Esophagus squamous epithelium (tissue), 5 donors: ENCODE measurements at regions not wholly inside any gene's neighbourhood (a gene's known extent, or its start where the extent isn't known, plus 50 kb on each side); places are given as distances from the start of the nearest gene placed in this dataset.
"Not testable (repeated sequence)": the region's sequence is repeated elsewhere in the genome, so short reads cannot be mapped to it uniquely, and the experiment has no call there.

ENCODE experiments used
- DNase-seq: peaks from one replicate; lab custom pipeline; 2025; lab: John Stamatoyannopoulos, UW
- H3K27ac ChIP-seq, 4 donors: fragments of 200-600 bp; sonication (generic); one replicate each; pipeline ENCODE4 v1.5.1; 2016 to 2019; ENCODE audit warnings: mild to moderate bottlenecking in 1 of 4
- H3K27me3 ChIP-seq, 4 donors: fragments of 200-600 bp; sonication (generic); 1 replicate in 3 of 4; 2 replicates in 1 of 4; pipeline versions ENCODE4 v1.5.1 to v1.6.0; 2017 to 2021; ENCODE audit warnings: antibody characterized with exemption in 1 of 4
- H3K36me3 ChIP-seq, 3 donors: fragments of 200-600 bp; sonication (generic); one replicate each; pipeline ENCODE4 v1.5.1; 2016 to 2019
- H3K4me1 ChIP-seq, 3 donors: fragments of 200-600 bp; sonication (generic); one replicate each; pipeline ENCODE4 v1.5.1; 2017 to 2019
- H3K4me3 ChIP-seq, 4 donors: fragments of 200-600 bp; sonication (generic); 1 replicate in 3 of 4; 2 replicates in 1 of 4; pipeline ENCODE4 v1.5.1; 2016 to 2019; ENCODE audit warnings: mild to moderate bottlenecking in 2 of 4, moderate library complexity in 1 of 4
- H3K9me3 ChIP-seq, 3 donors: fragments of 200-600 bp; sonication (generic); one replicate each; pipeline ENCODE4 v1.5.1; 2016 to 2019
- CTCF ChIP-seq, 6 experiments: fragments of 450-650 bp in 4 of 6; fragments of 200-600 bp in 2 of 6; sonication (generic) in 2 of 6; IDR thresholded peaks; one replicate each; pipeline ENCODE4 v1.5.1; 2016 to 2019; ENCODE audit warnings: antibody characterized with exemption in 6 of 6, mild to moderate bottlenecking in 4 of 6, moderate library complexity in 4 of 6
- POLR2A ChIP-seq, 4 donors: fragments of 450-650 bp; IDR thresholded peaks; one replicate each; pipeline ENCODE4 v1.6.1; 2017; ENCODE audit warnings: antibody characterized with exemption in 4 of 4, mild to moderate bottlenecking in 4 of 4, moderate library complexity in 3 of 4
- WGBS, 2 donors: methylation state at CpG; one replicate each; pipeline ENCODE4 v1.1.5; 2018; 5-methylcytosine and 5-hydroxymethylcytosine counted together
- intact Hi-C: fragments of 100-400 bp; cut with DNase I; formaldehyde crosslinking; loops from one replicate; pipeline ENCODE4 v1.15.0; 2022
- donor health status: DM: yes; HTN: yes; CAD: no.

GRCh38 chr18:64747803-64748202 lies 598.9 kb upstream of the LINC00305 start:
- TF ChIP-seq POLR2A (IDR thresholded peaks at IDR 0.05) (no peak), CTCF (IDR thresholded peaks at IDR 0.05) (no peak)
- Histone ChIP-seq H3K36me3 (no peaks in the 10 kb centered on the region), H3K9me3 (no peaks in the 10 kb centered on the region), H3K4me3 (no peak overlapping the region), H3K4me1 (no peaks in the 10 kb centered on the region), H3K27me3 (no peaks in the 10 kb centered on the region), H3K27ac (no peak overlapping the region)
- no peak for DNase-seq
- intact Hi-C loops: no loop called here

DNA sequence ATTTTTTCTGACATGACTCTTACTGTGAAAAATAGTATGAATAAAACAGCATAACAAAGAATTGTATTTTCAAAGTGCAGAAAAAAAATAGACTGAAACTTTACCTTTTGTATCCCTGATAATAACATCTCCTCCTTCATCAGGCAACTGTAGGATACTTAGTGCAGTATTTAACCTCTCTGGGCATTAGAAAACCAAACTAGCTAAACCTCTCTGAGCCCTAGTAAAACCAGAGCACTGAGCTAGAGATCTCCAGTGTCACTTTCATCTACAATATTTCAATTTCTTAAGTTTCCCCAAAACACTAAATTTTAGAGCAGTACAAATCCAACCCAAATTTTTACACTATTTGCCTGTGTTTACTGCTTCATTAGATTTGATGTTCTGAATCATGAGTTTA lies 594.0 kb upstream of the LINC00305 start:
- Histone ChIP-seq H3K4me3 (no peak overlapping the region), H3K4me1 (no peaks in the 10 kb centered on the region), H3K36me3 (no peaks in the 10 kb centered on the region), H3K27me3 (no peaks in the 10 kb centered on the region), H3K9me3 (no peaks in the 10 kb centered on the region), H3K27ac (no peak overlapping the region)
- intact Hi-C loops: no loop called here
- no peak for DNase-seq
- no peak for TF ChIP-seq POLR2A (IDR thresholded peaks at IDR 0.05)
- TF ChIP-seq CTCF (IDR thresholded peaks at IDR 0.05): no peak

GRCh38 chr18:64734063-64734462 lies 585.2 kb upstream of the LINC00305 start:
- Histone ChIP-seq H3K4me3 (no peak overlapping the region), H3K27ac (no peak overlapping the region), H3K27me3 (no peaks in the 10 kb centered on the region), H3K36me3 (no peaks in the 10 kb centered on the region), H3K4me1 (no peaks in the 10 kb centered on the region), H3K9me3 (no peaks in the 10 kb centered on the region)
- DNase-seq: no peak
- intact Hi-C loops: no loop called here
- WGBS, 2 donors: 64 to 82% methylated on average over 2 of the region's 2 CpGs
- TF ChIP-seq CTCF (IDR thresholded peaks at IDR 0.05) (no peak), POLR2A (IDR thresholded peaks at IDR 0.05) (no peak)

GRCh38 chr18:64725657-64726056 lies 576.8 kb upstream of the LINC00305 start:
- 82% methylated on average over 12 of the region's 39 CpGs; no CpG with 5 or more reads in 1 of the 2 donors for WGBS, 2 donors
- H3K9me3 ChIP-seq: peaks cover 0 to 12% (median 0%) of the 10 kb centered on the region in 3 donors
- H3K4me3 ChIP-seq, DNase-seq, intact Hi-C loops, H3K27ac ChIP-seq, H3K36me3 ChIP-seq, H3K27me3 ChIP-seq, H3K4me1 ChIP-seq: not testable (repeated sequence)

GRCh38 chr18:64720781-64721464 lies 572.0 kb upstream of the LINC00305 start:
- 78 to 85% methylated on average over 13 to 17 of the region's 19 CpGs for WGBS, 2 donors
- peaks cover 0 to 10% (median 0%) of the 10 kb centered on the region in 3 donors for H3K9me3 ChIP-seq
- no peak for TF ChIP-seq CTCF (IDR thresholded peaks at IDR 0.05)
- TF ChIP-seq POLR2A (IDR thresholded peaks at IDR 0.05): no peak
- no peak overlapping the region for H3K27ac ChIP-seq
- intact Hi-C loops: no loop called here
- H3K4me3 ChIP-seq: no peak overlapping the region
- no peaks in the 10 kb centered on the region for H3K4me1 ChIP-seq
- no peaks in the 10 kb centered on the region for H3K36me3 ChIP-seq
- no peaks in the 10 kb centered on the region for H3K27me3 ChIP-seq
- DNase-seq: no peak

GRCh38 chr18:64718808-64719207 lies 569.9 kb upstream of the LINC00305 start:
- no peak for DNase-seq
- H3K27ac ChIP-seq: no peak overlapping the region
- no peaks in the 10 kb centered on the region for H3K36me3 ChIP-seq
- intact Hi-C loops: no loop called here
- no peaks in the 10 kb centered on the region for H3K9me3 ChIP-seq
- no peaks in the 10 kb centered on the region for H3K27me3 ChIP-seq
- TF ChIP-seq POLR2A (IDR thresholded peaks at IDR 0.05): no peak
- TF ChIP-seq CTCF (IDR thresholded peaks at IDR 0.05): no peak
- WGBS, 2 donors: 42 to 52% methylated on average over 3 to 6 of the region's 6 CpGs
- H3K4me1 ChIP-seq: no peaks in the 10 kb centered on the region
- H3K4me3 ChIP-seq: no peak overlapping the region
